ENCODE measurements at regions not wholly inside any gene's neighbourhood (a gene's known extent, or its start where the extent isn't known, plus 50 kb on each side); places are given as distances from the start of the nearest gene placed in this dataset.

- no peak for DNase-seq
Measured at GRCh38 chr19:27694361-27695055, 1518.4 kb downstream of the UQCRFS1 start.

GRCh38 chr19:27691991-27692390 is 1521.0 kb downstream of the UQCRFS1 start:
- DNase-seq: no peak

GRCh38 chr19:27689734-27690241 is 1523.2 kb downstream of the UQCRFS1 start:
- DNase-seq: no peak

- no peak for DNase-seq
Measured at GRCh38 chr19:27684293-27684692, 1528.7 kb downstream of the UQCRFS1 start.

- no peak for DNase-seq
Measured at GRCh38 chr19:27681972-27682371, 1531.0 kb downstream of the UQCRFS1 start.

GRCh38 chr19:27679905-27680304 is 1533.0 kb downstream of the UQCRFS1 start:
- DNase-seq: no peak

GRCh38 chr19:27679399-27679798 is 1533.6 kb downstream of the UQCRFS1 start:
- DNase-seq: no peak

- DNase-seq: no peak
Measured at GRCh38 chr19:27676877-27677276, 1536.1 kb downstream of the UQCRFS1 start.

GRCh38 chr19:27676334-27676733 is 1536.6 kb downstream of the UQCRFS1 start:
- DNase-seq: no peak

- no peak for DNase-seq
Measured at GRCh38 chr19:27675771-27676170, 1537.2 kb downstream of the UQCRFS1 start.

GRCh38 chr19:27674701-27675100 is 1538.2 kb downstream of the UQCRFS1 start:
- DNase-seq: no peak

GRCh38 chr19:27673986-27674385 is 1539.0 kb downstream of the UQCRFS1 start:
- no peak for DNase-seq

GRCh38 chr19:27672309-27673047 is 1540.5 kb downstream of the UQCRFS1 start:
- no peak for DNase-seq

GRCh38 chr19:27671876-27672275 is 1541.1 kb downstream of the UQCRFS1 start:
- no peak for DNase-seq

GRCh38 chr19:27660428-27660827 is 1552.5 kb downstream of the UQCRFS1 start:
- no peak for DNase-seq

GRCh38 chr19:27657271-27658051 is 1555.5 kb downstream of the UQCRFS1 start:
- no peak for DNase-seq

GRCh38 chr19:27654266-27654990 is 1558.5 kb downstream of the UQCRFS1 start:
- DNase-seq: no peak

GRCh38 chr19:27652796-27653195 is 1560.2 kb downstream of the UQCRFS1 start:
- DNase-seq: no peak

- DNase-seq: no peak
Measured at GRCh38 chr19:27652281-27652680, 1560.7 kb downstream of the UQCRFS1 start.

- no peak for DNase-seq
Measured at GRCh38 chr19:27647423-27647822, 1565.5 kb downstream of the UQCRFS1 start.

- DNase-seq: no peak
Measured at GRCh38 chr19:27635401-27635800, 1577.5 kb downstream of the UQCRFS1 start.

GRCh38 chr19:27618006-27618405 is 1594.9 kb downstream of the UQCRFS1 start:
- DNase-seq: no peak

GRCh38 chr19:27580906-27581305 is 1632.0 kb downstream of the UQCRFS1 start:
- no peak for DNase-seq
